GM12878 (cell line): ENCODE measurements at regions not wholly inside any gene's neighbourhood (a gene's known extent, or its start where the extent isn't known, plus 50 kb on each side); places are given as distances from the start of the nearest gene placed in this dataset.

Source experiments
- EP300 ChIP-seq, 2 experiments: fragments of 150-350 bp in 1 of 2; IDR thresholded peaks; 2 replicates each; pipeline ENCODE4 v1.6.1; 2011 to 2012; ENCODE audit warnings: low read depth in 2 of 2, low read length in 2 of 2, borderline replicate concordance in 1 of 2, improper control_type of control experiment in 1 of 2, inconsistent platforms in 1 of 2; ENCODE audit not compliant: control insufficient read depth in 1 of 2
- SIX5 ChIP-seq: IDR thresholded peaks from 2 replicates; pipeline ENCODE4 v1.6.1; 2011; ENCODE audit warnings: mild to moderate bottlenecking, low read depth, low read length, moderate library complexity; ENCODE audit not compliant: severe bottlenecking
- SMARCA5 ChIP-seq: fragments of 450-650 bp; IDR thresholded peaks from 2 replicates; pipeline ENCODE4 v1.6.1; 2017; ENCODE audit warnings: mild to moderate bottlenecking
- SUZ12 ChIP-seq: fragments of 200-600 bp; sonication (generic); IDR thresholded peaks from one replicate; pipeline ENCODE4 v1.6.1; 2018; ENCODE audit warnings: antibody characterized with exemption, mild to moderate bottlenecking; ENCODE audit not compliant: unreplicated experiment
- TARDBP ChIP-seq: IDR thresholded peaks from 2 replicates; pipeline ENCODE4 v1.6.1; 2016; ENCODE audit warnings: borderline replicate concordance
- ZNF24 ChIP-seq: fragments of 450-650 bp; IDR thresholded peaks from 2 replicates; pipeline ENCODE4 v1.6.1; 2017; ENCODE audit warnings: antibody characterized with exemption, mild to moderate bottlenecking
- TF ChIP-seq, protein P1 (sequence below): fragments of 450-650 bp; conservative IDR thresholded peaks from 2 replicates; pipeline ENCODE4 v1.6.1; 2017; ENCODE audit warnings: mild to moderate bottlenecking, moderate library complexity
- TF ChIP-seq, protein P2 (sequence below): fragments of 450-650 bp; IDR thresholded peaks from 2 replicates; pipeline ENCODE4 v1.6.1; 2017; ENCODE audit warnings: low read depth, mild to moderate bottlenecking, moderate library complexity

DNA sequence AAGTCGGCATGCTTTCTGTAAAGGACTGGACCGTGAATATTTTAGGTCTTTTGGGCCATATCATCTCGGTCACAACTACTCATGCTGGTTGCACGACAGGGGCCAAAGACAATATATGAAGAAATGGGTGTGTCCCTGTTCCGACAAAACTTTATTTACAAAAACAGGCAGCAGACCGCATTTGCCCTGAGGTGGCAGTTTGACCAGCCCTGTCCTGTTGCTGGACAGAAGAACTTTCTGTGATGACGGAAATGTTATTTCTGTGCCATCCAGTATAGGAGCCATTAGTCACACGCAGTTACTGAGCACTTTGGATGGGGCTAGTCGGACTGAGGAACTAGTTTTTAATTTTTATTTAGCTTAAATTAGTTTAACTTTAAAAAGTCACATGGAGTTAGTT, 112.8 kb upstream of the CARD11 start (continued):
- TF ChIP-seq, protein P1, sequence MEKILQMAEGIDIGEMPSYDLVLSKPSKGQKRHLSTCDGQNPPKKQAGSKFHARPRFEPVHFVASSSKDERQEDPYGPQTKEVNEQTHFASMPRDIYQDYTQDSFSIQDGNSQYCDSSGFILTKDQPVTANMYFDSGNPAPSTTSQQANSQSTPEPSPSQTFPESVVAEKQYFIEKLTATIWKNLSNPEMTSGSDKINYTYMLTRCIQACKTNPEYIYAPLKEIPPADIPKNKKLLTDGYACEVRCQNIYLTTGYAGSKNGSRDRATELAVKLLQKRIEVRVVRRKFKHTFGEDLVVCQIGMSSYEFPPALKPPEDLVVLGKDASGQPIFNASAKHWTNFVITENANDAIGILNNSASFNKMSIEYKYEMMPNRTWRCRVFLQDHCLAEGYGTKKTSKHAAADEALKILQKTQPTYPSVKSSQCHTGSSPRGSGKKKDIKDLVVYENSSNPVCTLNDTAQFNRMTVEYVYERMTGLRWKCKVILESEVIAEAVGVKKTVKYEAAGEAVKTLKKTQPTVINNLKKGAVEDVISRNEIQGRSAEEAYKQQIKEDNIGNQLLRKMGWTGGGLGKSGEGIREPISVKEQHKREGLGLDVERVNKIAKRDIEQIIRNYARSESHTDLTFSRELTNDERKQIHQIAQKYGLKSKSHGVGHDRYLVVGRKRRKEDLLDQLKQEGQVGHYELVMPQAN, result no peak
- no peak for TF ChIP-seq TARDBP
- no peak for TF ChIP-seq SUZ12
- TF ChIP-seq, protein P2, sequence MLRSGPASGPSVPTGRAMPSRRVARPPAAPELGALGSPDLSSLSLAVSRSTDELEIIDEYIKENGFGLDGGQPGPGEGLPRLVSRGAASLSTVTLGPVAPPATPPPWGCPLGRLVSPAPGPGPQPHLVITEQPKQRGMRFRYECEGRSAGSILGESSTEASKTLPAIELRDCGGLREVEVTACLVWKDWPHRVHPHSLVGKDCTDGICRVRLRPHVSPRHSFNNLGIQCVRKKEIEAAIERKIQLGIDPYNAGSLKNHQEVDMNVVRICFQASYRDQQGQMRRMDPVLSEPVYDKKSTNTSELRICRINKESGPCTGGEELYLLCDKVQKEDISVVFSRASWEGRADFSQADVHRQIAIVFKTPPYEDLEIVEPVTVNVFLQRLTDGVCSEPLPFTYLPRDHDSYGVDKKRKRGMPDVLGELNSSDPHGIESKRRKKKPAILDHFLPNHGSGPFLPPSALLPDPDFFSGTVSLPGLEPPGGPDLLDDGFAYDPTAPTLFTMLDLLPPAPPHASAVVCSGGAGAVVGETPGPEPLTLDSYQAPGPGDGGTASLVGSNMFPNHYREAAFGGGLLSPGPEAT, result no peak
- TF ChIP-seq SMARCA5, result no peak
- TF ChIP-seq SIX5, result no peak
- TF ChIP-seq ZNF24, result no peak
- TF ChIP-seq EP300 (IDR thresholded peaks at IDR 0.05; ENCODE audit: borderline replicate concordance in 1 of 2, control insufficient read depth in 1 of 2, low read depth in 2 of 2, low read length in 2 of 2), result no peak
